ENCODE measurements at regions not wholly inside any gene's neighbourhood (a gene's known extent, or its start where the extent isn't known, plus 50 kb on each side); places are given as distances from the start of the nearest gene placed in this dataset.

DNA sequence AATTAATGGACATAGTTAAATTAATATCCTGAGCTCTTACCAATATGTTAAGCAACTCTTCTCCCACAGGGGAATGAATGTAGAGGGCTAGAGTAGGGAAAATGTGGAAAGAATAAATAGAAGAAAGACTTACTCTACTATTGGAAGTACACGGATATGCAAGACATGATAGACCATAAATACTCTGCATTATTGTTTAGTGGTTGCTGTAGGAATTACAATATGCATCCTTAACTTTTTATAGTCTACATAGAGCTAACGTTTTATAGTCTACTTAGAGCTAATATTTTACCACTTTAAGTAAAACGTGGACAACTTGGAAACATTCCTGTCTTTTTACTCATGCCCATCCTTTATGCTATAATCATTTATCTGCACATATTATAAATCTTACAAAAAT, 163.8 kb upstream of the GALNT5 start:
- no peaks in the 10 kb centered on the region for H3F3A ChIP-seq (ENCODE audit: insufficient read depth, low read length, poor library complexity, severe bottlenecking)
- no peak overlapping the region for H3K27ac ChIP-seq (ENCODE audit: low read length)
- no peaks in the 10 kb centered on the region for H3K79me2 ChIP-seq (replicated peaks; ENCODE audit: insufficient read depth, low read length)
- no peaks in the 10 kb centered on the region for H3K9me3 ChIP-seq (ENCODE audit: low read length)
- no peak overlapping the region for H3K9ac ChIP-seq (ENCODE audit: low read length)
- no peak overlapping the region for H3K4me2 ChIP-seq (ENCODE audit: low read length)
- H3K27me3 ChIP-seq (ENCODE audit: insufficient read depth, low read depth, low read length), result no peaks in the 10 kb centered on the region
- TF ChIP-seq RAD21 (conservative IDR thresholded peaks at IDR 0.05) (no peak), EZH2 (IDR thresholded peaks at IDR 0.05; ENCODE audit: borderline replicate concordance, insufficient read depth, low read length, poor library complexity, severe bottlenecking) (no peak), CTCF (IDR thresholded peaks at IDR 0.05; ENCODE audit: poor library complexity, severe bottlenecking) (no peak), MXI1 (conservative IDR thresholded peaks at IDR 0.05; ENCODE audit: poor library complexity, severe bottlenecking) (no peak), EP300 (conservative IDR thresholded peaks at IDR 0.05; ENCODE audit: poor library complexity, severe bottlenecking) (no peak), POLR2AphosphoS5 (IDR thresholded peaks at IDR 0.05) (no peak), SMC3 (conservative IDR thresholded peaks at IDR 0.05; ENCODE audit: poor library complexity) (no peak), REST (IDR thresholded peaks at IDR 0.05; ENCODE audit: borderline replicate concordance) (no peak), TAF1 (IDR thresholded peaks at IDR 0.05; ENCODE audit: low read depth) (no peak)
- H3K4me3 ChIP-seq (ENCODE audit: low read length), result no peak overlapping the region
- H2AFZ ChIP-seq (ENCODE audit: low read depth, low read length), result no peak overlapping the region
- no peaks in the 10 kb centered on the region for H4K20me1 ChIP-seq (ENCODE audit: insufficient read depth)
- H3K36me3 ChIP-seq (ENCODE audit: insufficient read depth, low read length), result no peaks in the 10 kb centered on the region
- H3K9me2 ChIP-seq (ENCODE audit: insufficient read depth, low read length), result no peaks in the 10 kb centered on the region

- Histone ChIP-seq H3K36me3 (ENCODE audit: insufficient read depth, low read length) (no peaks in the 10 kb centered on the region), H3K9me2 (ENCODE audit: insufficient read depth, low read length) (no peaks in the 10 kb centered on the region), H3K27ac (ENCODE audit: low read length) (no peak overlapping the region), H3F3A (ENCODE audit: insufficient read depth, low read length, poor library complexity, severe bottlenecking) (no peaks in the 10 kb centered on the region), H4K20me1 (ENCODE audit: insufficient read depth) (no peaks in the 10 kb centered on the region), H3K4me3 (ENCODE audit: low read length) (no peak overlapping the region), H3K9ac (ENCODE audit: low read length) (no peak overlapping the region), H3K27me3 (ENCODE audit: insufficient read depth, low read depth, low read length) (no peaks in the 10 kb centered on the region), H3K4me2 (ENCODE audit: low read length) (no peak overlapping the region), H2AFZ (ENCODE audit: low read depth, low read length) (no peak overlapping the region), H3K79me2 (replicated peaks; ENCODE audit: insufficient read depth, low read length) (no peaks in the 10 kb centered on the region), H3K9me3 (ENCODE audit: low read length) (no peaks in the 10 kb centered on the region)
- TF ChIP-seq REST (IDR thresholded peaks at IDR 0.05; ENCODE audit: borderline replicate concordance) (no peak), EP300 (conservative IDR thresholded peaks at IDR 0.05; ENCODE audit: poor library complexity, severe bottlenecking) (no peak), TAF1 (IDR thresholded peaks at IDR 0.05; ENCODE audit: low read depth) (no peak), SMC3 (conservative IDR thresholded peaks at IDR 0.05; ENCODE audit: poor library complexity) (no peak), RAD21 (conservative IDR thresholded peaks at IDR 0.05) (no peak), EZH2 (IDR thresholded peaks at IDR 0.05; ENCODE audit: borderline replicate concordance, insufficient read depth, low read length, poor library complexity, severe bottlenecking) (no peak), MXI1 (conservative IDR thresholded peaks at IDR 0.05; ENCODE audit: poor library complexity, severe bottlenecking) (no peak), POLR2AphosphoS5 (IDR thresholded peaks at IDR 0.05) (no peak), CTCF (IDR thresholded peaks at IDR 0.05; ENCODE audit: poor library complexity, severe bottlenecking) (no peak)
Observed at GRCh38 chr2:157105372-157105771, 152.1 kb upstream of the GALNT5 start.
